Ectodermal cell (in vitro differentiated cells): ENCODE measurements at regions not wholly inside any gene's neighbourhood (a gene's known extent, or its start where the extent isn't known, plus 50 kb on each side); places are given as distances from the start of the nearest gene placed in this dataset.

Source experiments
- H3K27ac ChIP-seq: 2 replicates; pipeline ENCODE4 v1.7.0; 2013; ENCODE audit warnings: mild to moderate bottlenecking, low read depth, low read length; ENCODE audit not compliant: insufficient read depth, poor library complexity, severe bottlenecking
- H3K27me3 ChIP-seq: 2 replicates; pipeline ENCODE4 v1.7.0; 2013; ENCODE audit warnings: mild to moderate bottlenecking, low read length; ENCODE audit not compliant: insufficient read depth, control insufficient read depth, poor library complexity, severe bottlenecking
- H3K36me3 ChIP-seq: one replicate; pipeline ENCODE4 v1.7.0; 2013; ENCODE audit warnings: low read length; ENCODE audit not compliant: control insufficient read depth, insufficient read depth
- H3K4me1 ChIP-seq: one replicate; pipeline ENCODE4 v1.7.0; 2013; ENCODE audit warnings: low read length; ENCODE audit not compliant: control insufficient read depth, insufficient read depth
- H3K4me3 ChIP-seq: 2 replicates; pipeline ENCODE4 v1.7.0; 2013; ENCODE audit warnings: low read depth, low read length, control low read depth; ENCODE audit not compliant: insufficient read depth
- H3K9me3 ChIP-seq: 2 replicates; pipeline ENCODE4 v1.7.0; 2013; ENCODE audit warnings: mild to moderate bottlenecking, low read length, moderate library complexity; ENCODE audit not compliant: control insufficient read depth
- WGBS, 2 experiments: methylation state at CpG; one replicate each; pipeline ENCODE4 v1.1.7; 2013; ENCODE audit warnings: missing lambda C conversion rate in 2 of 2; 5-methylcytosine and 5-hydroxymethylcytosine counted together

DNA sequence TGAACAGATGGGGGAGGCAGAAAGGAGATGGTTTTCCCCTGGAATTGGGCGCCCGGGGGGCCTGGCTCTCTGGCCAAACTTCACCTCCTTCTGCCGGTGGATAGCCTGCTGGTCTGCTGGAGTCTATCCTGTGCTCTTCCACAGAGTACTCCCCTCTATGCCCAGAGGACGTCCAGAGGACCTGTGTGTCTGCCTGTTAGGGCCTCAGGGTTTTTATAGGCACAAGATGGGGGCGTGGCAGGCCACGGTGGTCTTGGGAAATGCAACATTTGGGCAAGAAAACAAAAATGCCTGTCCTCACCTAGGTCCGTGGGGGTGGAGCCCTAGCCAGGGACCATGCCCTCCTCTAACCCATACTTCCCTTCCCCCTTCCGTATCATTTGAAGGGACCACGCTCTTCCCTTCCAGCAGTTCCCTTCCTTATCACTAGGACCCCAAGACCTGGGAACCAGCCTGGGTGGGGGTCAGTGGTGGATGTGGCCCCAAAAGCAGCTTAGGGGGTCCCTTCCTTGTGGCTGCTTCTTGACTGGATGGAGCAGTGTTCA is 53.6 kb upstream of the ZNF337 start:
- H3K27ac ChIP-seq, result no peak overlapping the region
- WGBS, 2 experiments, result 93 to 95% methylated on average over 9 of the region's 9 CpGs
- H3K27me3 ChIP-seq, result no peaks in the 10 kb centered on the region
- no peaks in the 10 kb centered on the region for H3K4me1 ChIP-seq
- no peaks in the 10 kb centered on the region for H3K36me3 ChIP-seq
- H3K9me3 ChIP-seq, result no peaks in the 10 kb centered on the region
- no peak overlapping the region for H3K4me3 ChIP-seq

DNA sequence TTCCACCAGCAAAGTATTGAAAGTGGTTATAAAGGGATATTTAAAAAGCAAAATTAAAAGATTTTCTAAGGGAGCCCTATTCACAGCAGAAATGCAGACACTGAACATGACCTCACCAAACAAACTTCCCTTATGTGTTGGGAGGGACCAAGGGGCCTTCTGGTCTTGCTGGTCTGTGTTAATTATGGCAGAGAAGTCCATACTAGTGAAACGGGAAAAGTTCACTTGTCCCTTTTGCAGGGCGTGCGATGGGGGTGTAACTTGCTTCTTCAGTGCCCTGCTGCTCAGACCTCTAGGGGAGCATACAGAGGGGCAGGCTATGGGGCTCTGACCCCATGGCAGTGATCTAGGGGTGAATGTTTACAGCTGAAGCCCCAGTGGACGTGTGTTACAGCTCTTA is 53.0 kb upstream of the ZNF337 start:
- Histone ChIP-seq H3K27ac (no peak overlapping the region), H3K9me3 (no peaks in the 10 kb centered on the region), H3K36me3 (no peaks in the 10 kb centered on the region), H3K4me1 (no peaks in the 10 kb centered on the region), H3K4me3 (no peak overlapping the region), H3K27me3 (no peaks in the 10 kb centered on the region)
- 92% methylated on average over 4 of the region's 4 CpGs for WGBS, 2 experiments
